NCI-H524 (cell line): ENCODE measurements at regions not wholly inside any gene's neighbourhood (a gene's known extent, or its start where the extent isn't known, plus 50 kb on each side); places are given as distances from the start of the nearest gene placed in this dataset.

Source experiments
- DNase-seq, 2 experiments: peaks; one replicate each; lab custom pipeline; 2025; lab: John Stamatoyannopoulos, UW

DNA sequence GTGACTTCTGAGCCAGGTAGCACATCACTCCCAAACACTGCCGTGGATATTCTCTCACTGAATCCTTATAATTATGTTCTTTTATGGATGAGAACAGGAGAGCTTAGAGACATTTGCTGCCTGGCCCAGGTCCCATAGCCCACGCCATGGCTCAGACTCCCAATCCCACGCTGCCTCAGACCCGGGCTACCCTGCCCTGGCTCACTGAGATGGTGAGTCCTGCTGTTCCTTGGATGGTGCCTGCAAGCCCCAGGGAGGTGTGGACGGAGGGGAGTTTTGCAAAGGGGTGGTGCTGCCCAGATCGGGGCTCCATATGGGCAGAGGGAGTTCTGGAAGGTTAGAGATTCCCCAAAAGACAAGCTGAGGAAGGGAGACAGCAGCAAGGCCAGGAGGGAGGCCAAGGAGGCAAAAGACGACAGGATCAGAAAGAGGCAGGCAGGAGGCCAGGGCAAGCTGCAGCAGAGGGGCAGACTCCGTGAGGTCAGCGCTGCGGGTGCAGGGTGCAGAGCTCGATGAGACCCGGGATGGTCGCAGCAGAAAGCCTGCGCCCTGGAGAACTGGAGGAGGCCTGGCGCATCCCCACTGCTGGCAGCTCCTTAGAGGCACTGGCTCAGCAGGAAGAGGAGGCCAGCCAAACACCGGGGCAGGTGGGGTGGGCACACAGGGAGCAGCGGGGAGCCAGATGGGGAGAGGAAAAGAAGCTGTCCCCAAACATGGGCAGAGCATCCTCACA is 95.7 kb upstream of the ALDH1A3 start:
- DNase-seq, result no peak

- no peak for DNase-seq
These were observed 95.0 kb upstream of the ALDH1A3 start for GRCh38 chr15:100784493-100785180.

DNA sequence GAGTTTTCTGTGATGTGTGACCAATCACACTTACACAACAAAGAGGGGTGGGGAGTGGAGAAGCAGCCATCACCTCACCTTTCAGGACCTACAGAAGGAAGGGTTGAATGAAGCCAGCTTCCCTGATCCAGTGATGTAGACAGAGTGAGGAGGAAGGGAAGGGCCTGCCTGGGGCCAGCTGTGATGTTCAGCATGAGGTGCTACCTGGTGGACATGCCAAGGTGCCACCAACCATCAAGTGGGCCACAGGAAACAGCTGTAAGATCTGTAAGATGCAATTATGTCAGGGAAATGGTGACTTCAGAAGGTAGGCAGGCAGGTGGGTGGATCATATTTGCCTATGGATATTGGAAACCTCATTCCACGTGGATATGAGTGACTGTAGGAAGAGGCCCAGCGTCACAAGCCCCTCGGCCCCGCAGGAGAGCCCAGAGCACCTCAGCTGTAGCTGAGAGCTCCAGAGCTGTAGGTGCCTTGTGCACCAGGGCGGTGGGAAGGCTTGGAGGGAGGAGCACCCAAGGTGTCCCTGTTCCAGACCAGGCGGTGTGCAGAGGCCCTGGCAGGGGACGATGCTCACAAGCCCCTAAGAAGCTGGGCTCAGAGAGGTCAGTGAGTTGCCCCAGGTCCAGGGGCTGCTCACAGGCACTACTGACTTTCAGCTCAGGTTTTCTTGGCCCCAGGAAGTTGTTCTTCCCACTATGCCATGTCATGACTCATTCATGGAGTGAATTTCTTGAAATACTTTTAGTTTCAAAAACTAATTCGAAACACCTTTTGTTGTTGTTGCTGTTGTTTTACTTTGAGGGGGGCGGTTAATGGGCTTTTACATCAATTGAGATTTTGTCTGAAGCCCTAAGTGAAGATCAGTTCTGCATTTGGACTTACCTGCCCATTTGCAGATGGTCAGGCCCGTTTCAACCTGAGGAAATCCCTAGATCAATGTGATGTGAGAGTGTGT is 94.2 kb upstream of the ALDH1A3 start:
- DNase-seq, result no peak

GRCh38 chr15:100786139-100786531 is 93.5 kb upstream of the ALDH1A3 start:
- no peak for DNase-seq

GRCh38 chr15:100786901-100787566 is 92.6 kb upstream of the ALDH1A3 start:
- DNase-seq, result no peak

GRCh38 chr15:100787567-100788417 is 91.8 kb upstream of the ALDH1A3 start:
- peak in 1 of 2 experiments; percentile 36 for DNase-seq

DNA sequence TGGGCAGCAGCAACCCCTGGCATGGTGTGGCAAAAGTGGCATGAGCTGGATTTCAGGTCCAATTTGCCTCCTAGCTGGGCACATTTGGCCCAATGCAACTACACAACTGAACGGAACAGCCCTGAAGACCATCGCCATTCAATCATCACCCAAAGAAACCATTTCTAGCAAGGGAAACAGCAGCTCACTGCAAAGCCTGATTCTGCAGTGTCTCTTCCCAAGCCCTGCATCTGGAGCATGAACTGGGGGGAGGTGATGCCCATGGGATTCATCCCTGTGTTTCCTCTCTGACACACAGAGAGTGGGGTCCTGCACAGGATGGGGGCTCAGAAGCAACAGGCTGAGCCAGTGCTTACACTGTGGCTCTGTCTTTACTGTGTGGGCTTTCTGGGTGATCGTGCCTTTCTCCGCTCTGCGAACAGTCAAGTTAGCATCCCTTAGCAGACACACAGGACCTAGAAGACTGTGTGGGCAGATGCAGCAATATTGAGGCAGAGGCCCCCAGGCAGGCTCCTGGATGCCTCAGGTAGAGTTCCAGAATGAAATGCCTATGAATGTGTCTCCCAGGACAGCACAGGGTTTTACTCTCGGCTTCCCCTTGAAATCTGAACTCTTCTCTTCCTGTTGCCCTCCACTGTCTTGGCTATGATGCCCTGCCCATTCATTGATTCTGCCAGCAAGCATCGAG is 91.1 kb upstream of the ALDH1A3 start:
- no peak for DNase-seq

GRCh38 chr15:100790786-100791265 is 88.8 kb upstream of the ALDH1A3 start:
- DNase-seq, result no peak

GRCh38 chr15:100794008-100794407 is 85.6 kb upstream of the ALDH1A3 start:
- no peak for DNase-seq

- DNase-seq, result no peak
These were observed 78.3 kb upstream of the ALDH1A3 start for GRCh38 chr15:100801256-100801900.

DNA sequence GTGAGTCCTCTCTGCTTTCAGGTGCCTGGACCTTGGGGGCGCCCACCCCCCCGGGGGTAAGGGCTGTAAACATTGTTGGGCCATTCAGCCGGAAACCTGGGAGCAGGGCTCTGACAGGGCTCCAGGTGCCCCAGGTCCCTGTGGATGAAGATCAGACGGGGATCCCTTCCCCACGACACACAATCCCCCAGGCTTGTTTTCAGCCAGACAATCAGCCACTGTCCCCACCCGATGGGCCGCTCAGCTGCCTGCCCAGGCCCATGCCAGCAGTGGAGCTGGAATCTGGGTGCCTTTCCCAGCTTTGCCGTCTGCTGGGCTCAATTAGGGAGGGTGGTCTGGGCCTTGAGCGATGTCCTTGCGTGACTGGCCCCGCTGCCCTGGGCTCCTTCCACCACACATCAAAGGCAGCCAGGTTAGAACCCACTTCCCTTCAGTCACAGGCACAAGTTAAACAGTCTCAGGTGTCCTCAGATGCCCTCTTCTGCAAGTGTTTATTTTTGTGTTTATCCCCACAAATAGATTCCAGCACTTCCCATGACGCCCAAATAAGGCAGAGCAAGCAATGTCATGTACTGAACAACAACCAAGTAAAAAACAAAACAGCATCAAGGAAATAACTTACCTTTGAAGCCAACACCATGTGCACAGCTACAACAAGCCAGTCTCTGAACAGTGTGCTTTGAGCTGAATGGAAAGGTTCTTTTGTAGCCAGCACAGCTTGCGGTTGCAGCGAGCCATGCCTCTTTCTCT is 77.0 kb upstream of the ALDH1A3 start:
- DNase-seq, result no peak

DNA sequence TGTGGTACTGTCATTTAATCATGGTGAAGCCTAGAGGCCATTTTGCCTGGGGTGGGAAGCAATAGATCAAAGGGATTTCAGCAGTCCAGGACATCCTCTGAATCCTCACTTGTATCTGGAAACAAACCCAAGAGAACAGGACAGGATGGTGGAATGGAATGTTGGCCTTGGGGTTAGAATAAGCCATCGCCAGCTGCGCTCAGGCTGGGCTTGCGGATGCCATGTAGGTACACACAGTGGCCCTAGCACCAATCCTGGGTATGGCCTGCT is 76.5 kb upstream of the ALDH1A3 start:
- DNase-seq, result no peak

- DNase-seq, result no peak
These were observed 73.5 kb upstream of the ALDH1A3 start for GRCh38 chr15:100806157-100806556.

- DNase-seq, result peak; percentile 18 to 70
These were observed 72.6 kb upstream of the ALDH1A3 start for GRCh38 chr15:100807028-100807427.

DNA sequence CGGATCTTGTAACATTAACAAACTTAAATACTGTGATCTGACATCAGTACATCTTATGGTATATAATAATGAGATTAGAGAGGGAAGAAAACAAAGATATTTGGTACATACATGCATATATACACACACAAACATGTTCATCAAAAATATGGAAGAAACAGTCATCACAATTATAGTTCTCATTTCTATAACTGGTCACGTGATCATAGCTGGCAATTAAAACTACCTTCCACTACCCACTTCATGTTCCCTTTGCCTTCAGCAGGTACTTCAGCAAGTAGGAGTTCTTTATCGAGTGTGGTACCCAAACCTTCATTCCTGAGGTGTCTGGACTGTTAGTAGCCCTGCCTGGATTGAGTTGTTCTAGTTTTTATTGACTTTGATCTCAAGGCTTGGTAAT is 70.9 kb upstream of the ALDH1A3 start:
- no peak for DNase-seq

- no peak for DNase-seq
These were observed 70.5 kb upstream of the ALDH1A3 start for GRCh38 chr15:100809151-100809550.

DNA sequence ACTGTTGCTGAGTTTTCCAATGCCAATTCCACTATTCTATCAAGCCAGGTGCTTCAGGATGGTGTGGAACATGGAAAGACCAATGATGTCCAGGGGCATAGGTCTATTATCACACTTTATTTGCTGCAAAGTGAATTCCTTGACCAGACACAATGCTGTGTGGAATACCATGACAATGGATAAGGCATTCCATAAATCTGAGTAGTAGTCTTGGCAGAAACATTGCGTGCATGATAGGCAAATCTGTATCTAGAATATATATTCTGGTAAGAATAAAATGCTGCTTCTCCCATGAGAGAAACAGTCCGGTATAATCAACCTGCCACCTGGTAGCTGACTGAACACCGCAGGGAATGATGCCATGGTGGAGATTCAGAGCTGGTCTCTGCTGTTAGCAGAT is 70.0 kb upstream of the ALDH1A3 start:
- DNase-seq, result no peak

DNA sequence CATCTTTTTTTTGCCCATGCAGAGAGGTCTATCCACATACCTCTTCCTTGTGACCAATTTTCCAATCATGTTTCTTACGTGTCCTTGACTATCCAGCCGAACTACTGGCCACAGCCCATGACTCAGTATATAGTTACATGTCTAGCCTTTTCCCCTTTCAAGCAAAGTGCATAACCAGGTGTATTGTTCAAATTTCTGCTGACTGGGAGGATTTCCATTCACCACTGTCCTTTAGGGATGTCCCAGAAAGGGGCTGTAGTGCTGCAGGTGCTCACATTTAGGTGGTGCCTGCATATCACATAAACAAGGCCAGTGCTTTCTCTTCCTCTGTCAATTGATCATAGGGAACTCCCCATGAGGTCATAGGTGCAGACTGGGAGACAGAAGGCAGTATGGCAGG is 69.4 kb upstream of the ALDH1A3 start:
- no peak for DNase-seq

- DNase-seq, result peak; percentile 91 to 98
These were observed 68.8 kb upstream of the ALDH1A3 start for GRCh38 chr15:100810831-100811230.
